ENCODE measurements at regions not wholly inside any gene's neighbourhood (a gene's known extent, or its start where the extent isn't known, plus 50 kb on each side); places are given as distances from the start of the nearest gene placed in this dataset.

DNA sequence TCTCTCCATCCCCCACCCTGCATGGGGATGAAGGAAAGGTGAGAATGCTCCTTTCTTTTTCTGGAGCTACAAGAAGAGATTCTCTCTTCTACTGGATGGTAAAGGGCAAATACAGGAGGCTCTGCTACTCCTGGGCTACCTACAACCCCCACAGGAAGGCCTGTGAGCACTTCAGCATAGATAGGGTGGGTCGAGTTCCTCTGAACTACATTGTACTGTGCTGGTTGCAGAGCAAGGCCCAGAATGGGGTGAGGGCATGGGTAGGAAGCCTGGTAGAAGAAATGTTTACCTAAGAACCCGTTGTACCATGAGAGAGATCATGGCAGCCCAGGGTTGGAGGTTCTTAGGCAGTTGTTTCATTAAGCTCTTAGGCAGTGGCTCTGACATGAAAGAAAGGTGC lies 510.4 kb downstream of the MID1IP1 start:
- no peak for DNase-seq
- dilution Hi-C loops (cut with HindIII; ENCODE audit: low sequenced_read_pairs, unreplicated experiment): no loop called here

More for the DNA sequence above, 510.4 kb downstream of the MID1IP1 start:
- no peak overlapping the region for H2BK120ac ChIP-seq (ENCODE audit: low read depth, low read length)
- H2AK9ac ChIP-seq (replicated peaks; ENCODE audit: low read depth, low read length, poor library complexity): no peak overlapping the region
- H2BK5ac ChIP-seq (ENCODE audit: low read depth, low read length, poor library complexity, severe bottlenecking): no peak overlapping the region
- in situ Hi-C loops (cut with MboI; ENCODE audit: low sequenced_read_pairs): no loop called here
- intact Hi-C loops (cut with micrococcal nuclease): no loop called here
- no peak overlapping the region for H4K91ac ChIP-seq (ENCODE audit: insufficient read depth, low read depth, low read length)
- H2BK20ac ChIP-seq (ENCODE audit: low read depth, low read length): no peak overlapping the region
- no peaks in the 10 kb centered on the region for H4K20me1 ChIP-seq (ENCODE audit: insufficient read depth, low read length)
- H3K79me1 ChIP-seq (ENCODE audit: low read depth in 1 of 2, low read length in 2 of 2): no peaks in the 10 kb centered on the region
- no TSS peak for BruUV-seq (replicated peaks)
- no peak overlapping the region for H3K9ac ChIP-seq (ENCODE audit: low read depth, low read length)
- no peak overlapping the region for H4K8ac ChIP-seq (ENCODE audit: low read depth in 2 of 2, low read length in 2 of 2)
- H3K56ac ChIP-seq (ENCODE audit: extremely low read depth, insufficient read depth, low read length): no peak overlapping the region
- H2AK5ac ChIP-seq (ENCODE audit: low read depth, low read length): no peak overlapping the region
- H3K4me2 ChIP-seq (ENCODE audit: low read depth, low read length): no peak overlapping the region
- no peak overlapping the region for H3K14ac ChIP-seq (replicated peaks; ENCODE audit: low read depth, low read length)
- no peaks in the 10 kb centered on the region for H3K9me3 ChIP-seq (ENCODE audit: control insufficient read depth, insufficient read depth, low read length)
- H3K4me1 ChIP-seq (ENCODE audit: control insufficient read depth, insufficient read depth, low read length): no peaks in the 10 kb centered on the region
- TF ChIP-seq RAD21 (IDR thresholded peaks at IDR 0.05; ENCODE audit: low read length) (no peak), MAZ (IDR thresholded peaks at IDR 0.05; ENCODE audit: borderline replicate concordance, low read depth, low read length) (no peak), BHLHE40 (IDR thresholded peaks at IDR 0.05; ENCODE audit: low read depth, low read length) (no peak), POLR2A (IDR thresholded peaks at IDR 0.05; ENCODE audit: low read depth, low read length) (no peak), CEBPB (IDR thresholded peaks at IDR 0.05; ENCODE audit: low read depth, low read length) (no peak), RCOR1 (IDR thresholded peaks at IDR 0.05; ENCODE audit: insufficient replicate concordance, low read length) (no peak), NFE2L2 (IDR thresholded peaks at IDR 0.05; ENCODE audit: low read depth, low read length) (no peak), RFX5 (IDR thresholded peaks at IDR 0.05; ENCODE audit: low read depth, low read length) (no peak), MAFK (IDR thresholded peaks at IDR 0.05; ENCODE audit: low read depth, low read length) (no peak), MXI1 (IDR thresholded peaks at IDR 0.05; ENCODE audit: borderline replicate concordance, low read depth, low read length) (no peak), FOS (IDR thresholded peaks at IDR 0.05; ENCODE audit: low read depth, low read length) (no peak), CHD1 (IDR thresholded peaks at IDR 0.05; ENCODE audit: low read depth, low read length) (no peak), SMC3 (IDR thresholded peaks at IDR 0.05; ENCODE audit: low read depth, low read length) (no peak)
- TF ChIP-seq, protein P1, sequence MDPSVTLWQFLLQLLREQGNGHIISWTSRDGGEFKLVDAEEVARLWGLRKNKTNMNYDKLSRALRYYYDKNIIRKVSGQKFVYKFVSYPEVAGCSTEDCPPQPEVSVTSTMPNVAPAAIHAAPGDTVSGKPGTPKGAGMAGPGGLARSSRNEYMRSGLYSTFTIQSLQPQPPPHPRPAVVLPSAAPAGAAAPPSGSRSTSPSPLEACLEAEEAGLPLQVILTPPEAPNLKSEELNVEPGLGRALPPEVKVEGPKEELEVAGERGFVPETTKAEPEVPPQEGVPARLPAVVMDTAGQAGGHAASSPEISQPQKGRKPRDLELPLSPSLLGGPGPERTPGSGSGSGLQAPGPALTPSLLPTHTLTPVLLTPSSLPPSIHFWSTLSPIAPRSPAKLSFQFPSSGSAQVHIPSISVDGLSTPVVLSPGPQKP (IDR thresholded peaks at IDR 0.05; ENCODE audit: borderline replicate concordance, low read depth, low read length): no peak
- TF ChIP-seq, protein P2, sequence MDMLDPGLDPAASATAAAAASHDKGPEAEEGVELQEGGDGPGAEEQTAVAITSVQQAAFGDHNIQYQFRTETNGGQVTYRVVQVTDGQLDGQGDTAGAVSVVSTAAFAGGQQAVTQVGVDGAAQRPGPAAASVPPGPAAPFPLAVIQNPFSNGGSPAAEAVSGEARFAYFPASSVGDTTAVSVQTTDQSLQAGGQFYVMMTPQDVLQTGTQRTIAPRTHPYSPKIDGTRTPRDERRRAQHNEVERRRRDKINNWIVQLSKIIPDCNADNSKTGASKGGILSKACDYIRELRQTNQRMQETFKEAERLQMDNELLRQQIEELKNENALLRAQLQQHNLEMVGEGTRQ (IDR thresholded peaks at IDR 0.05; ENCODE audit: low read depth, low read length): no peak
- TF ChIP-seq, protein P3, sequence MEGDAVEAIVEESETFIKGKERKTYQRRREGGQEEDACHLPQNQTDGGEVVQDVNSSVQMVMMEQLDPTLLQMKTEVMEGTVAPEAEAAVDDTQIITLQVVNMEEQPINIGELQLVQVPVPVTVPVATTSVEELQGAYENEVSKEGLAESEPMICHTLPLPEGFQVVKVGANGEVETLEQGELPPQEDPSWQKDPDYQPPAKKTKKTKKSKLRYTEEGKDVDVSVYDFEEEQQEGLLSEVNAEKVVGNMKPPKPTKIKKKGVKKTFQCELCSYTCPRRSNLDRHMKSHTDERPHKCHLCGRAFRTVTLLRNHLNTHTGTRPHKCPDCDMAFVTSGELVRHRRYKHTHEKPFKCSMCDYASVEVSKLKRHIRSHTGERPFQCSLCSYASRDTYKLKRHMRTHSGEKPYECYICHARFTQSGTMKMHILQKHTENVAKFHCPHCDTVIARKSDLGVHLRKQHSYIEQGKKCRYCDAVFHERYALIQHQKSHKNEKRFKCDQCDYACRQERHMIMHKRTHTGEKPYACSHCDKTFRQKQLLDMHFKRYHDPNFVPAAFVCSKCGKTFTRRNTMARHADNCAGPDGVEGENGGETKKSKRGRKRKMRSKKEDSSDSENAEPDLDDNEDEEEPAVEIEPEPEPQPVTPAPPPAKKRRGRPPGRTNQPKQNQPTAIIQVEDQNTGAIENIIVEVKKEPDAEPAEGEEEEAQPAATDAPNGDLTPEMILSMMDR (conservative IDR thresholded peaks at IDR 0.05; ENCODE audit: low read depth, low read length): no peak
- H2BK15ac ChIP-seq (ENCODE audit: low read depth, low read length): no peak overlapping the region
- H3K4me3 ChIP-seq (ENCODE audit: insufficient read depth, low read depth, low read length): no peak overlapping the region
- no CpG with 5 or more reads among the region's 2 CpGs for WGBS, 2 experiments (ENCODE audit: extremely low coverage in 2 of 2, insufficient read length in 1 of 2)
- H3K27ac ChIP-seq (ENCODE audit: insufficient read depth, low read length): no peak overlapping the region
- H2AFZ ChIP-seq (replicated peaks; ENCODE audit: low read length, poor library complexity): no peak overlapping the region
- ChIA-PET POLR2A (ENCODE audit: unreplicated experiment) (no interaction called here), CTCF (no interaction called here)
- no peak for ATAC-seq (ENCODE audit: low read depth)
- no peaks in the 10 kb centered on the region for H3K36me3 ChIP-seq (ENCODE audit: control insufficient read depth, insufficient read depth, low read length)
- no peak overlapping the region for H3K23ac ChIP-seq (ENCODE audit: low read depth, low read length)
- H3K27me3 ChIP-seq (ENCODE audit: control insufficient read depth, insufficient read depth, low read length): peaks cover 7% of the 10 kb centered on the region
- no peak overlapping the region for H4K5ac ChIP-seq (ENCODE audit: low read depth, low read length)
- no peaks in the 10 kb centered on the region for H3K9me1 ChIP-seq (ENCODE audit: insufficient read depth, low read length)
- H3K4ac ChIP-seq (ENCODE audit: low read depth, low read length): no peak overlapping the region
- no peak overlapping the region for H3K18ac ChIP-seq (ENCODE audit: low read depth, low read length)

All from IMR-90 (cell line).